DMS 273 treated with DMSO at 0.1 percent for 48 hours (cell line): ENCODE measurements at regions not wholly inside any gene's neighbourhood (a gene's known extent, or its start where the extent isn't known, plus 50 kb on each side); places are given as distances from the start of the nearest gene placed in this dataset.

Experiments
- DNase-seq: peaks from one replicate; lab custom pipeline; 2025; lab: John Stamatoyannopoulos, UW

DNA sequence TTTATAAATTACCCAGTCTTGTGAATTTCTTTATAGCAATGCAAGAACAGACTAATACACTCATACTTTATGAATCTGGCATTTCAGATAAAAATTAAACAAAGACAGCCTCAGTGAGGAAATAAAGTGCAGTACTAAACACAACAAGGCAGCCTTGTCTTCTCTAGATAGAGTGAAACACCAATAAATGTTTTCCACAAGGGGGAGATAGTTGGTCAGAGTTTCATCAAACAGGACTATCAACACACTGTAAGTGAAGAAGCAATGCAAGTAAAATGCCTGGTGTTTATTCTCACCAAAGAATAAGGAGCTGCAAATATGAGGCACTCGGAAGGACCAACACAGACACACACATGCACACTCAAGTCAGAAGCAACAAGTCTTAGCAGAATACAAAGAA, 62.8 kb downstream of the FAM9B start:
- DNase-seq = peak; percentile 12

DNA sequence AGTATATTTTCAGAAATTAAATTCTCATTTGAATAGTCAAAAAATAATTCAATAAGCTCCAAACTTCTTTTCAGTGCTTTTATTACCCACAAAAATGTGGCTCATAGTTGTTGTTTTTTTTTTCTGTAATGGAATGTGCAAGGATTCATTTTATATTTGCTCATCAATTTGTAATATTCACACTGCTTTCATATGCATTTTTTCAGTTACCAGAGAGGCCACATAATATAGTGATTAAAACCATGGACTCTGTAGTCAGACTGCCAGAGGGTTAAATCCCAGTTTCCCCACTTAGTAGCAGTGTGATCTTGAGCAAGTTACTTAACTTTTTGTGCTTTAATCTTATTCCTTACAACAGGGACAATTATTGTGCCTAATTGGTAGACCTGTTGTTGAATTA, 64.5 kb downstream of the FAM9B start:
- DNase-seq = no peak

- no peak for DNase-seq
These were observed 66.5 kb downstream of the FAM9B start for GRCh38 chrX:8967461-8967860.

GRCh38 chrX:8960957-8961468, 72.9 kb downstream of the FAM9B start:
- DNase-seq = no peak

DNA sequence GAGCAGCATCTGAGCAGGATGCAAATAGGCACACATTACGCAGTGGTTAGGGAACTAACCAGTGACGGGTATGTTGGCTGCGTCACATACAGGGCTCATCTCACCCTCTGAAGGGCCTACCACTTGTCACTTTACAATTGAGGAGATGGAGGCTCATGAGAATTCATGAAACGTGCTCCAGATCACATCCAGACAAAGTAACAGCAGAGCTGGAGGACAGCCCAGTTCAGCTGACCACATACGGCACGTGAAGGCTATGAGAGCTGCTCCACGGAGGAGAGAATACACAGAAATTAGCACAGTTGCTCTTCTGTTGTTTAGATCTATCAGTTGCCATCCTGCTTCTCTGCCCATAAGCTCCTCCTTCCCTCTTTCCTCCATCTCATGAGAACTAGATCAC, 78.4 kb downstream of the FAM9B start:
- DNase-seq = no peak

GRCh38 chrX:8946563-8946962, 87.4 kb downstream of the FAM9B start:
- DNase-seq = no peak

DNA sequence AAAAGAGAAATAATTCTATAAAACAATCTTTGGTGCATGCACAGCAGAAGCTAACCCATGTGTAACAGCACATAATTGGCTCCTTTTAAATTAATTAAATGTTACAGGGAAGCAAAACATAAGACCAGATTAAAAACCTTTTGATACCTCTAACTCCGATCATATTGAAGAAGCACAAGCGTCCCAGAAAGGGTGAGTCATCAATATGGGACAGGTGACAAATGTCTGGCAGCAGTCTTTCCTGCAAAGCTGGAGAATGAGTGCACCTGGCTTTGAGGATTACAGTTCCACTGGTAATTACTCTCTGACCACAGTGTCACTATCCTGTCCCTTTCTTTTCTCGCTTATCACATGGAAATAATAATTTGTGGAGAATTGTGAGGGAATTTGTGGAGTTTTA, 94.6 kb downstream of the FAM9B start:
- no peak for DNase-seq

DNA sequence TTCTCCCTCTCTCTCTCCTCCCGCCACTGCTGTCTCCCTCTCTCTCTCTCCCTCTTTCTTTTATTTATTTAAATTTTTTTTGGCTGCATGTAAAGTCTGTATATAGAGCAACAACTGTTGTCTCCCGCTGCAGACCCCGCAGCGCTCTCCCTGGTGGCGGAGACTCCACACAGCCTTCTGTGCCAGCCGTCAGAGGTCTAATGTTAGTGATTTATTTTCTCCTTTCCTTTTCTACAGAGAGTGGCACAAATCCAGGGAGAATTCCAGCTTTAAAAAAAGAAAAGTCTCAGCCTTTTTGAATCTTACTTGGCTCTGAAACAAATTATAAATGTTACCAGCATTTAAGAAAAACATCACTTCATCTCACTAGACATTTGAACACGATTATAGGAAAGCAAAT, 106.2 kb downstream of the FAM9B start:
- no peak for DNase-seq

DNA sequence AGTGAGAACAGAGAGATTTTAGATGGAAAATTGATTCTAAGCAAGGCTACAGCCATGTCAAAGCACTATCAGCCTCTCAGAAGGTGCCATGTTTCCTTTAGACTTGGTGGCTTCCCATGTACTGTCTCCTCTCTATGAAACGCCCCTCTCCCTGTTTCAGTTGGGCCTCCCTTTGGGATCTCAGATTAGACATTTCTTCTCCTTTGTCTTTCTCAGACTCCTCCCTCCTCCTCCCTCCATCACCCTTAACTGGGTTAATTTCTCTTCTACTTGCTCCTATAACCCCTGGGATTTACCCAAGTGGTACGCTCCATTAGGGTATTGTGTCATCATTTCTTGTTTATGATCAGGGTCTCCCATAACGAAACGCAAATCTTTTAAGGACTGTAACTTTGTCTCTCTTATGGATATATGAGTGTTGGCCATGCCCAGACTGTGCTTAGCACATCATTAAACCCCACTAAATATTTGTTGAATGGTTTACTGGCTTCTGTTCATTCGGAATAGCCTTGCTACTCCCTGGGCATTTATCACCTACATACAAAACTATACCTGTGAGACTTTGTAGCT, 106.8 kb downstream of the FAM9B start:
- DNase-seq = no peak

DNA sequence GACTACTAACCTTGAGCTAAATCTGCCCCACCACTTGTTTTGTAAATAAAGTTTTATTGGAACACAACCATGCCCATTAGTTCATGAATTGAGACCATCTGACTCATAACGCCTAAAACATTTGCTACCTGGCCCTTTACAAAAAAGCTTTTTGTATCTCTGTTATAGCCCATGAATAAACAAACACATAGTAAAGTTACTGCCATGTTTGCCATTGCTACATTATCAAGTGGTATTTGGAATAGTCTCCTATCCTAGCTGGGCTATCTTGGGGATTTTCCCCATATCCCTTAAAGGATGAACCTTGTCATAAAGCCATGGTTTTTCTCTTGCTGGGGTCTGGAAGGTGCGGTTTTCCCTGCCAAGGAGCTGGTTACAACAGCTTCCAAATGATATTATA, 112.3 kb downstream of the FAM9B start:
- DNase-seq = no peak

DNA sequence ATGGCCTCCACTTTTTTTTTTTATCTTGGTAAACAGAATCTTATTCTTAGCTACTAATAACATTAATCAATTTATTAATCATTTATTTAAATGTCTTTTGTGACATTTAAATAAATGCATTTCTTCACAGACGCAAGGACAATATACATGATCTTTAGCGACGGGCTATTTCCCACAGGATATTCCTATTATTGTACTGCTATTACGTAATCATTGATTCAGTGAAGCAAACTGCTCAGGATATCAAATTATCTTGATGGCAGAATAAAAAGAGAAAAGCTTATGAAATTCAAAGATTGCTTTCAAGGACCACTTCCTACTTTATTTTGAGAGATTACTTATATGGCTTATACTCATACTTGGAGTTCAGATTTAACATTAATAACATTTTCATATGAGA, 114.1 kb downstream of the FAM9B start:
- no peak for DNase-seq

DNA sequence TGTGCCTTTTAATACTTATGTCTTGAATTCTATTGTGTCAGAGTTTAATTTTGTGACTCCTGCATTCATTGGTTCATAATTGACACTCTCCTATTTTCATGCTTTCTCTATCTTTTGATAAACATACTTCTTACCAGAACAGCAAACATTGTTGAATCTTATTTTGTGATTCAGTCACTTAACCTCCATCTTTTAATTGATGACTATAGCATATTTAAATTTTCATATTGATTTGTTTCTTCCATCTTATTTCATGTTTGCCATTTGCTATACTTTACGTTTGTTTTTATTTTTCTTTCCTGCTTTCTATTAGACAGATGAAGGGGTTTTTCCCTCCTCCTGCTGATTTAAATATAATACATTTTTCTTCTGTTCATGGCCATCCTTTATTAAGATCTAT, 115.5 kb upstream of the FAM9A start:
- no peak for DNase-seq

DNA sequence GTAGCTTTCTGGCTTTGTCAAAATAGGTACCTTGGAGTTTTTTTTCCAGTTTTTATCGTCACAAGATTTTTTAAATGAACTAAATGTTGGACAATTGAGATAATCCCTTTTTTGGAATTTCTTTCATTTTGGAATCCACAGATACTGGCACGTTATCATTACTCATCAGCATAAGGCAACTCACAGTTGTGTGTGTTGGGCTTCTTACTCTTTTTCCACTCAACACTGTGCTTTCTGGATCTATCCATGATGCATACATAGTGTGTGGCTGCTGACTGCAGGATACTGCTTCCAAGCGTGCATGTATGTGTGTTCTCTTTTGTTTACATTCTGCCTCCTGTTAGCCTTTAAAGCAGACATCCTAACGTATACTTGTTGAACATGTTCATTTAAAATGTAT, 113.5 kb upstream of the FAM9A start:
- DNase-seq = no peak

DNA sequence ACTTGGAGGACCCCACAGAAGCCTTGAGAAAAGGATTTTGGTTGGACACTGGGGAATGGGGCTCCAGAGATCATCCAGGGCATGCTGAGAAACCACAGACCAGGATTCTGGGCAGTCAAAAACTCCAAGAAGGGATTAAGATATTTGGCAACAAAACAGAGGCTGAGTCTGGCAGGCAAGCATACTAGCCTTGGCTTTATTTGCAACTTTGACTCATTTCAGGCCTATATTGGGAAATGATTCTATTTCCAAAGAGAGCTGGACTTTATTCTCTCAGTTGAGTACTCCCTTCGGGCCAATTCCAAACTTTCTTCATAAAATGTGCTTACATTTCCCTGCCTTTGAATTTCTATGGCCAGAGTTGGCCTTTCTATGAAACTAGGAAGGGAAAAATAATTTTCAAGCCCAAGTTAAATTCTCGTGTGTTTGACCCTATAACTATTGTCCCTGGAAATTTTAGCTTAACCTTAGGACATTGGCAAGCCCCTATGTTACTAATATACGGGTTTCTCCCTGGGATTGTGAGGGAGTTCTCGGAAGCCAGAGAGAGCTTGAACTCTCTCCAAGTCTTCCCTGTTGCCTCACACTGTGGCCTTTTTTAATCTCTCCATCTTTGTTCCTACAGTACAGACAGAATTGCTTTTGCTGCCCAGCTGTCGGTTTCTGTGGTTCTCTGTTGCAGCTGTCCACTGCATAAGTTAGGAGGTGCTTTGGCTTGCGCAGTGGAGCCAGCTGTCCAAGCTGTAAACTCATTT, 112.6 kb upstream of the FAM9A start:
- DNase-seq = peak; percentile 45

GRCh38 chrX:8907688-8908087, 106.5 kb upstream of the FAM9A start:
- DNase-seq = no peak

- no peak for DNase-seq
These were observed 105.2 kb upstream of the FAM9A start for GRCh38 chrX:8906299-8906938.

DNA sequence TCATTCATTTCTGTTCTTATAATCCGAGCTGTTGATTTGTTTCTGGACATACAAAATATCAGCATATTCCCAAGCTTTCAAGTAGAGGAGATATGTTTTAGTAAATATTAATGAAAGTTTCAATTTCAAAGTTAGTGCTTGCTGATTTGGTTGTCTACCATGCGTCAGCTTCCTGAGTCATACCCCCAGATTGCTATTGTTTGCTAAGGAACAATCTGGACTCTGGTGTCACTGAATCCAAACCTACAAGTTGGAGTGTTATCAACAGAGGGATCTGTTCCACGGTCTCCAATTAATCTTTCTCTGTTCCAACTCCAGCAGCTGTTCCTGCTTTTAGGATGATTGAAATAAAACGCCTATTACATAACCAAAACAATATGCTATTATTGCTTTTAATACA, 96.1 kb upstream of the FAM9A start:
- DNase-seq = no peak

- DNase-seq = no peak
These were observed 89.6 kb upstream of the FAM9A start for GRCh38 chrX:8890794-8891193.

GRCh38 chrX:8887004-8887403, 85.8 kb upstream of the FAM9A start:
- DNase-seq = no peak

DNA sequence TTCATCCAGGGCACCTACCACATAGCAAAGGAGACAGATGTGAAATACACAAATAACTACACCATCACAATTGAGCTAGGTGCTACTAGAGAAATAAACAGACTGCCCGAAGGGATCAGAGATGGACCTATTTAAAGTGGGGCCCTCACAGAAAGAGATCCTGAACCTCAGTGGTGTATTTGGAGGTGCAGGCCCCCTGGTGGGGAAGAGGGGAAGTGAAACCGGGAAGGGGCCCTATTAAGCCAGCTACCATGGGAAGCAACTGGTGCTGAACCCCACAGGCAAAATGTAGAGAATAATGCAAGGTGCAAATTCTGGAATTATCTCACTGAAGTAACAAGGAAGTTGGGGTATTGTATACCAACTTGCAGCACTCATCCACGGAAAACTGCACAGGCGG, 78.6 kb upstream of the FAM9A start:
- DNase-seq = no peak

- DNase-seq = no peak
These were observed 72.8 kb upstream of the FAM9A start for GRCh38 chrX:8873956-8874355.

DNA sequence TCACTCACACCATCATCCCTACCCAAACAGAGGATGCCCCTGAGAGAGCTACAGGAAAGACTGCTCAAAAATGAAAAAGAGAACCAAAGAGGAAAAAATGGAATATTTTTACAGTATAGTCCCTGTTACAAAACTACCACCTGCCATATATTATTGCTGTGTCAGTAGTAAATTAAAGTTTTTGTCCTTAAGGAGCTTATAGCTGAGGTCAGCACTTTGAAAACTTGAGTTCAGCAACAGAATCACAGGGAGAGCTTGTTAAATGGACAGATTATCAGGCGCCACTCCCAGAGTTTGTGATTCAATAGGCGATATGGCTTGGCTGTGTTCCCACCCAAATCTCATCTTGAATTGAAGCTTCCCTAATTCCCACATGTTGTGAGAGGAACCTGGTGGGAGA, 71.9 kb upstream of the FAM9A start:
- no peak for DNase-seq

GRCh38 chrX:8870411-8870810, 69.2 kb upstream of the FAM9A start:
- DNase-seq = no peak
